ENCODE measurements at regions not wholly inside any gene's neighbourhood (a gene's known extent, or its start where the extent isn't known, plus 50 kb on each side); places are given as distances from the start of the nearest gene placed in this dataset.

DNA sequence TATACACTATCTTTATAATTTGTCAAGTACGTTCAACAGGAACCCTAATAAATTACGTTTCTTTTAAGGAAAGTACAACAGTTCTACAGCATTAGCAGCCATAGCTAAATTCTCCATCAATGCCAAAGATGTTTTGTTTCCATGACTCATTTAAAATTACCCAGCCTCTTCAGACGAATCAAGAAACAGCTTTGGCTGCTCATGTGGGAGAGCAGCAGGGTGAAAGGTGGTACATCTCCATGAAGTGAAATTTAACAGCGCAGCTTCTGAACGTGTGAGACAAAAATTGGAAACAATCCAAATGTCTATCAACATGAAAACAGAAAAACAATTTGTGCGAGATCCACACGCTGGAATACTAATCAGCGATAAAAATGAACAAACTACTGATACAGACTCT is 327.3 kb upstream of the CDH6 start:
- no peak for FAIRE-seq
- DNase-seq (ENCODE audit: insufficient read length, low spot score) = no peak

DNA sequence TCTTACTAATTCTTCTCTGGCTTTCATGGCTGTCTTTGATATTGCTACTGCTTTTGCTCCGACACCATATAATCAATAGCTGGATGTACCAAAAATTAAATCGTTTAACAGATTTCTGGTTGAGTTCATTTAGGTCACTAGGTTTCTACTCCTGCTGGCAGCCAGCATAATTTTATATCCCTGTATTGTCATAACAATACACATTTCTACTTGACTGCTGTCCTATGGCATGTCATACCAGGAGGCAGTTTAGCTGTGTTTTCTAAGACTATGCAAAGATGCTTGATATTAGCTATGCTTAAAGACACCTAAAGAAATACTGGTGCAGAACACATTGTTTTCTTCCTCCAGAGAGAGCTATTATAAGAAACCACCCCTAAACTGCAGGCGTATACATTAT is 337.2 kb upstream of the CDH6 start:
- FAIRE-seq = no peak
- DNase-seq (ENCODE audit: insufficient read length, low spot score) = no peak

DNA sequence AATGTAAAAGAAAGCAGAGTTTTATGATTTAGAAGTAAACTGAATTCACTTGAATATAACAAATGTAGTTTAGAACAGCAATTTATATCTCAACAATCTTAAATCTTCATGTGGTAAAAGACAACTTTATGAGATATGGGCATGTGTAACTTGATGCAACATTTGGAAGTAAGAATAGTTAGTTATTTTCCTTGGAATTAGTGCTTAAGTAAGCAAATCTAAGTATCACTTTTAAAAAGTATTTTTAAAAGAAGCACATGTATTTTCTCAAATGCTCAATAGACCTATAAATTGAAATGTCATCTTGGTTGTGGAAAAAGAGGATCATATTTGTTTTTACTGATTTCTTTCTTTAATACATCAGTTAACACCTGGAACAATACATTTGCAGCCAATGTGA is 340.3 kb upstream of the CDH6 start:
- no peak for DNase-seq (ENCODE audit: insufficient read length, low spot score)
- FAIRE-seq = no peak

DNA sequence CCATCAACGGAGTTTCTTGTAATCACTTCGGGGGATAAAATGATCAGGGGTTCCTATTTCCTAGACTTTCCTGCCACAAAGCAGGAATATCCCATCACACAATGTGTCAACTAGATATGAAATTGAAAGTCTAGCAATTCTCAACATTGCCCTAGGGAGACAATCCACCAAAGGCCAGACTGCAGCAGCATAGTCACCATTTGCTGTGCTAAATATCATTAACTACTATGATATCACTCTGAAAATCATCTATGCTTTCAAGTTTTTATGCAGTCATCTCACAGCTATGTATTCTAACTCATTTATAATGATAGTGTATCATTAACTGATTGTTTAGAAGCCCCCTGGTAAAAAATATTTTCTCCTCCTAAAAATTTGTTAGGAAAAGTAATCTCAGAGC is 342.6 kb upstream of the CDH6 start:
- DNase-seq (ENCODE audit: insufficient read length, low spot score) (no peak), FAIRE-seq (no peak)

DNA sequence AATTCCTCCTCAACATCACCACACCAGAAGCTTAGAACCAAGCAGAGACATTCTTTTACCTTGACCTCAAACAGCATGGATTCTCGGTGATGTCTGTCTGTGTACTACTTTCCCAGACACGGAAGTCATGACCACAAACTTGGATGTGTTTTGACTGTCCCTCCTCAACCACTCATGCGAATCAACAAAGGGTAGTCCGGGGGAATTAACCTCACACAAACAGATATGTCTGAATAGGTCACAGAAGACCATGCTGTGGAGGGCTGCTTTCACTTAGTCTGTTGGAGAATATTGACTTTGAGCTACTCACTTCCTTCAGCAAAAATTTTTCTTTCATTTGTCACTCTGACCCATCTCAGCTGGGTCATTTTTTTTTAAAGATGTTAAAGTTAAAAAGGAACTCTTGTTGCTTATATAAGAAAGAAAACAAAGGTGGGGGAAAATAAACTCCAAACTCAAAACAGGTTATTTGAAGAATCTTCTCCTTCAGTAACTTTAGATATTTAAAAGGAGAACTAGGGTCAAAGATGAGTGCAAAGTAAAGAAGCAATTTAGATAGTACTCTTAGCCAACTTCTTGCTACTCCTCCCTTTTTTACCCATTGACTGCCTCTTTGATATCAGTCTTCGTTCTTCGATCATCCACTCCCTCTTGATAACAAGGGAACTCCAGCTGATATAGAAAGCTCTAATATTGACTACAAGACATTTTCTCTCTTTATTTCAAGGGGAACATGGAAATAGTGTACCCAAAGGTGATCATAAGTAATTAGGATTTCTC is 343.4 kb upstream of the CDH6 start:
- no peak for FAIRE-seq
- DNase-seq (ENCODE audit: insufficient read length, low spot score) = no peak

DNA sequence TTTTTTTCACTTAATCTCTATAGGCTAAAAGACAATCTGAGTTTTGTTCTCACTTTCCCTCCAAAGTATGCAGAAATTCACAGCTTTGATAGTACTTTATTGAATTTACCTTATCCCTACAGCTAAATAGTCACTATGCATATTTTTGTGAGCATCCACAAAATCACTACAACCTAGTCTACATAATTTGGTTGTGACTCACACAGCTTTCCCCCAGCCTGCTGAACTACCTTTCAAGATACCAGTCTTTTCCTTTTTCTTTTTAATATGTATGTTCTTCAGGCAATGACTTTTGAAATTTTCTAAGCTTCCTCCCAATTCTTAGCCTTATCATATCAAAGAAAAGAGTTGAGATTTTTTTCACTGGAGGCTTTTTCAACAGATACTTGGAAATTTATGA is 347.3 kb upstream of the CDH6 start:
- no peak for DNase-seq (ENCODE audit: insufficient read length, low spot score)
- no peak for FAIRE-seq

DNA sequence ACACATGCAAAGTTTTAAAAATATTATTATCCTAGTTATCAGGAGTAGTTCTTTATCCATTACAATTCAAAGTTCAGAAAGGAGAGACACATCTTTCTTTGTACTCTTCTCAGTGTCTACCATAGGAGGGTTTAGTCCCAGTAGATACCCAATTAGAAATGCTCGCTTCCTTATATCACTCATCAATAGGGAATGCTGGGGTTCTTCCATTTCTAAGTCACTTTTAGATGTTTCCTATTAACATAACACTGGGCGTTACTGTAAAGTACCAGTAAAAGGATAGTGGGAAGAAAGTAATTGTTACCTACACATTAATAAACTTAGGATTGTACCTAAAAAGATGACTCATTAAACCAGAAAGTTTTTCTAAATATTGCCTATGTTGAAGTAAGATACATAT is 348.3 kb upstream of the CDH6 start:
- DNase-seq (ENCODE audit: insufficient read length, low spot score) = no peak
- no peak for FAIRE-seq

DNA sequence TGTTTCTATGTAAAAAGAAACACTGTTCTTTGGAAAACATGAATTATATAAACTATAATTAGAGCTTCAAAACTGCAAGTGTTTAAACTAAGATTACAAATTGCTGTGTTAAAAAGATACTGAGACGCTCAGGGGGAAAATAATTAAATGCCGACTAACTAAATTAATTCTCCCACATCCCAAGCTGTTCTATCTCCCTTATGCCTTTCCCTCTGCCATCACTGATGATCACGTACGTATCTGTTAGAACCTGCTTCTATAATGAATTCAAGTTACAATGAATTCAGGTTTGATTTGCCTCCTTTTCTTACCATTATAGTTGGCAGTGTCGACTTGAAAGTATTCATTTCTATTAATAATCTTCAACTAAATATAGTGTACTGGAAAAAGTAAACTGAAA is 349.9 kb upstream of the CDH6 start:
- no peak for DNase-seq (ENCODE audit: insufficient read length, low spot score)
- FAIRE-seq = no peak

DNA sequence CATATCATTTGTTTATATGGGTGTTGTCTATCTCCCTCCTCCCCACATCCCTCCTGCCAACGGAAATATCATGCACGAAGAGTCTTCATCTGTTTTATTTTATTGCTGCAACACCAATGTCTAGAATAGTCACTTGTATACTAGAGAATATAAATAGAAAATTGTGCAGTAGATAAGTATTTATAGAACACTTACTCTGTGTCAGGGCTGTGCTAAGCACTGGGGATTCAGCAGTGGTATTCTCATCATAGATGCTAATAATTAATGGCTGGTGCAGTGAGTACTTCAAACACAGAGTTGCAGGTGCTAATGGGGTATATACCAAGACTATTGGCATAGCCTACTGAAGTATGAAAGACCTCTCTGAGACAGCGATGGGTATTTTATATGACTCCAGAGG is 353.5 kb upstream of the CDH6 start:
- DNase-seq (ENCODE audit: insufficient read length, low spot score) = no peak
- no peak for FAIRE-seq

DNA sequence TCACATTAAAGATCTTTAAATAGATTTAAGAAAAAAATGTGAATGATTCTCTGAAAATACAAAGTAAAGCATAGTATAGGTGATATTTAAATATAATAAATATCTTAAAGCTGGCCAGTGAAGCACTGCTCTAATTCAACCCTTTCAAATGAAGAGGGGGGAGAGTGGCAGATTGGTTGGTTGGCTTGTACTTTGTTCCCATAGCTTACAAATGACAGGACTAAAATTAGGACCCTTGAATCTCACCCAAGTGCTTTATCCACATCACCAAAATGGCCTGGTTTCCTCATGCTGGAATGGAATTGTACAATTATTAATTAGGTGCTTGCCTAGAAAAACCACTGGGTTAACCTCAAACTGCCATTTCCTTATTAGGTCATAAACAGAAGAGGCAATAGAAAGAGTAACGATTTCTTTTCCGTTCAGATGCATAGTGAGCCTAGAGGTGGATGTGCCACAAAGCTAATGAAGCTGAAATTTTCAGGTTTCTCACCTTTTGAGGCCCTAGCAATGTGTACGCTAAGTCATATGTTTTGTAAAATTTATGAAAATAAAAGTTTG is 354.5 kb upstream of the CDH6 start:
- DNase-seq (ENCODE audit: insufficient read length, low spot score) (no peak), FAIRE-seq (no peak)

DNA sequence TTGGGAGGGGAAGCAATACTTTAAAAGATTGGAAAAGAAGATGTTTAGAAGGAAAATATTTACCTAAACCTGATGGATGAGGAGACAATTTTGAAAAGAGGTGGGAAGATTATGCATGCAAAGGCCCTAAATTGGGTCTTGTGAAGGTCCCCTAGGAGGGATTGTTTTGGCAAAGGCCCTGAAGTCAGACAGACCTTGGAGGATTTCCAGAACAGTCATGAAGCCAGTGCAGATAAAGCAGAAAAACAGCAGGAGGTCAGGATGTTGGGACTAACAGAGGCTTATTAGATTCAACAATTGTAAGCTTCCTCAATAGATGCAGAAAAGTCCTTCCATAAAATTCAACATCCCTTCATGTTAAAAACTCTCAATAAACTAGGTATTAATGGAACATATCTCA is 361.0 kb upstream of the CDH6 start:
- no peak for DNase-seq (ENCODE audit: insufficient read length, low spot score)
- no peak for FAIRE-seq

DNA sequence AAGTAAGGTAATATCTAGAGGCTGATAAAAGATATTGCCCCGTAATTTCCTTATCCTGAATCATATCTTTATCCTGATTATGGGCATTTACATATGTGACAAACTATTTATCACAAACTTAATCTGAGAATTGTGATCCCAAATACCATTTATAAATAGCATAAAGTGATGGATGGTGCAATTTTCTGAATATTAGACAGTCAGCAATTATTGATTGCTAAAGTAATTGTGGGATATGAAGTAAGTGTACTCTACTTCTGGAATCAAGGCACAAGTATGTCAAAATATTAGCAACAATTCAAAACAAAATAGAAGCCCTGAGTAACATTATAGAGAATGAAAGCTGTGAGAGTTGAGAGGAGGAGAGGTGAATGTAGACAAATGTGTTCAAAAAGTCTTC is 361.9 kb upstream of the CDH6 start:
- DNase-seq (ENCODE audit: insufficient read length, low spot score) (no peak), FAIRE-seq (no peak)

DNA sequence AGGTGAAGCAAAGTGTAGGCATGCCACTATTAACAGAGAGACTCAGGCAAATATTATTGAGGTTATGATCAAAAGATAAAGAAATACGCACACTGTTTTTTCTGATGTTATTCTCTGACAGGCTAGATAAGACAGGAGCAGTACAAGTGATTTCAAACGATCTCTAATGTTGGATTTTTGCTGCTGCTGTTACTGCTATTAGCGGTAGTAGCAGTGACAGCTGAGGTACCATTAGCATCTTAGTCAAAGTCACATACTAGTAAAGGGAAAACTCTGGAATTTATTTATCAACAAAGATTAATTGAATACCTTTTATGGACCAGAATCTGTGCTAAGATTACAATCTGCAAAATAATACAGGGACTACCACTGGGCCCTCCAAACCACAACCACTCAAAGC is 362.4 kb upstream of the CDH6 start:
- FAIRE-seq (no peak), DNase-seq (ENCODE audit: insufficient read length, low spot score) (no peak)

DNA sequence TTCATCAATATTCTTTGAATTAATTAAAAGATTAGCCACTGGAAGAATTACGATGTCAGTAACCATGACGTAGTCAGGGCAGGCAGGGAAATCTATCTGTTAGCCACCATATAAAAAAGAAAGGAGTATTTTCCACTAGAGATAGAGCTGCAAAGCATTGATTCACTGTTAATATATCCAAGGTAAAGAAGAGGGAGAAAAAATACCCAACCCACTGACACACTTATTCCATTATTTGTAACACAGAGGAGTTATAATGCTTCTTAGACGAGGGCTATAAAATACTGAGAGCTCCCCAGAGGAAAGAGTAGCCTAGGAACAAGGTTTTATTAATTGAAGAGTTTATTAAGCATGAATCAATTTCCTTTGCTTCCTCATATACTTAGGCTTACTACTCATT is 382.2 kb upstream of the CDH6 start:
- FAIRE-seq (no peak), DNase-seq (ENCODE audit: insufficient read length, low spot score) (no peak)

DNA sequence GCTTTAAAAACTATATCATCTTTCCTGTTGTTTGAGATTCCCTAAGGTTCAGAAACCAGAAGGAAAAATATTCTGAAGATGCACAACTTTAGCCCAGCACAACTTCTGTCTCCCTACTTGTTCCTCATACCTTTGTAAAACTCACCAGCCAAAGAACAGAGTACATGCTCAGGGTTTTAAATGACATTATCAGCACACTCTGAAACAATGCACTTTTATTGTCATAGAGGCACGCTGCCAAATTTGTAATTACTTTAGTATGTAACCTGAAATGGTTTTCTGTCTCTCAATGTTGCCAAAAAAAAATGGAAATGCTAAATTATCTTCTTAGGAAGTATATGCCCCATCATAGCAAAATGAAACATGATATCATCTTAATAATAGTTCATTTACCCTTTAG is 383.6 kb upstream of the CDH6 start:
- FAIRE-seq = no peak
- no peak for DNase-seq (ENCODE audit: insufficient read length, low spot score)

DNA sequence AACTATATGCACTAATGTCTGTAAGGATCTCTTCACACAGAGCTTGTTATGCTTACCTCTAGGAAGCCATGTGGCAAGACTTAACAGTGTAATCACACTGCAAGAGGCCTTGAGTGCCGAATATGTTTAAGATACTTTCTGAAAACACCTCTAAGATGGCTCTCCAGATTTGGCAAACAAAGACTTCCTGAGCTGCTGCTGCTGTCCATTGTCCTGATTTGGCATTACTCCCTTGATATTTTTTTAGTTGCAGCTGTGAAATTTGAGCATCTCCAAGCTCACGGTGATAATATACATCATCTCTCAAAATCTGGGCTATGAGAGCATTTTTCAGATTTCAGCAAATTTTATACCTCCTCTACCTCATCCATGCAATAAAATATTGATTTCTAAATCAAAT is 384.5 kb upstream of the CDH6 start:
- DNase-seq (ENCODE audit: insufficient read length, low spot score) (no peak), FAIRE-seq (no peak)

DNA sequence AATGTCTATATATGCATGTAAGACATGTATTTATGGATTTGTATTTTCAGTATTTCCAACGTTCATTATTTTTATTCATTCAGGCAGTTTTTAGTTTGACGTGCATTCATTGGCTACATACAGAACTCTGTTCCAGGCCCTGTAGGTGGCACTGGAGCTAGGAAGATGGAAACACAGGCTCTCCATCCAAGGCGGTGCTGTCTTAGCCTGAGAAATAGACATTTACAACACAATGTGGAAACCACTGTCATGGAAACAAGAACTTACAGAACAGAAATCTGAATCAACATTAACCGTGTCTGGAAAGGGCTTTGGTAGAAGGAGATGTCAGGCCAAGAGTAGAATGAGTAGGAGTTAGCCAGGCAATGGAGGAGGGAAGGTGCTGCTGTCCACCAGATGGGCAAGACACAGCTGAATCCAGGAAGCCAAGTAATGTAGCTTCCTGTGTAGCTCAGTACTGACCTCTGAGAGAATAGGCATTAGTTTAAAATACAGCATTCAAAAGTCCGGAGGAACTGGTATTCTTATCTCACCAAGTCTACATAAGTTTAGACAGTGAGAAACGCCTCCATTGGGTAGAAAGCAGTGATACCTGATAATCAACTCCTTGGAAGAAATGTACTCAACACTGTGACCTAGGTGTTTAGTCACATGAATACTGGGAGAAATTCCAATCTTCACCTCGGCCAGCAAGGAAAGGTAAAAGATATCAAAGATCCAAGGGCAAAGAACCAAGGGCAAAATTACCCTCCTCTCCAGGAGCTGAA is 388.6 kb upstream of the CDH6 start:
- no peak for DNase-seq (ENCODE audit: insufficient read length, low spot score)
- no peak for FAIRE-seq

DNA sequence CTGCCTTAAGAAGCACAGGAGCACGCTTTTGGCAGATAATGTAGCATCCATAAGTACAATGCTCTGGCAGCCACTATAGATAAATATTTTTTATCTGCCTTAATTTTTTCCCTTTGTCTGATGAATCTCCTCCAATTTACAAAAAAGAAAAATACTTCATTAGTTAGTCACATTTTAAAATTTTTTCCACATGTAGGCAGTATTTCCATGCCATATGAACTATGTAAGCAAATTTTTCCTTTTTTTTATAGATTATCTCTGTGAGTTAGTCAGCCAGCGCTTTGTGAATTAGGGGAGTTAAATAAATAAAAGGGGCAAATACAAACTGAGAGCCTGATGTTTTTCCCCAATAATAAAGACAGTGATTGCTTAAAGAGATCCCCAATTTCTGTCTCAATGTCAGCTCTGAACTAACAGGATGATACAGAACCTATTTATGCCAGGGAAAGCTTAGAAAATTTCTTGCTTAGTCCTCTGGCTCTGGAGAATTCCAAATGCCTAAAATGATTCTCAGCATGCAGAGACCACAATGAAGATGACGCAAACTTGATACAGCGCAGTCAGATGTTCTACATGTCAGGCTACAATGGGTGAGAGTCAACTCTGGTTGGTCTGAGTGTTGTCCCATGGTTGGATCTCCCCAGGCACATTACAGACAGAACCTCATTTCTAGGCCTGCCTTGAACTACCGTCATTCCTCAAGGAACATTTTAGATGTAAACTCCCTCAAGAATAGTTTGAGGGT is 390.4 kb upstream of the CDH6 start:
- FAIRE-seq = no peak
- no peak for DNase-seq (ENCODE audit: insufficient read length, low spot score)

DNA sequence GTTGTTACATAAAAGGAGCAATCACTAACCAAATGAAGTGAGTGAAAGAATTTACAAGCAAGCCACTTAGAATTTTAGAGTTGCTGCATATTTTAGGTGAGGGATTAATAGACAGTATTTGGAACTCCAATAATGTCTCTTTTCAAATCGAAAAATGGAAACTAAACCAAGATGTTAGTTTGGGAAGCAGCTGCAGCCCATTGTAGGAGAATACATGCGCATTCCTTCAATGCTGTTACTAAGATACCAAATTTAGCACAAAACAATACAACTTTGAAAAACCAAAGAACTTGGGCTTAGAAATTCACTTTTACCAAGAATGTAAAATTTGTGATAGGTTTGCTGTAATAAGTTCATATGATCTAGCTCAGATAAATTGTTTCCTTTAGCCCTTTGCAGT is 411.8 kb upstream of the CDH6 start:
- no peak for FAIRE-seq

DNA sequence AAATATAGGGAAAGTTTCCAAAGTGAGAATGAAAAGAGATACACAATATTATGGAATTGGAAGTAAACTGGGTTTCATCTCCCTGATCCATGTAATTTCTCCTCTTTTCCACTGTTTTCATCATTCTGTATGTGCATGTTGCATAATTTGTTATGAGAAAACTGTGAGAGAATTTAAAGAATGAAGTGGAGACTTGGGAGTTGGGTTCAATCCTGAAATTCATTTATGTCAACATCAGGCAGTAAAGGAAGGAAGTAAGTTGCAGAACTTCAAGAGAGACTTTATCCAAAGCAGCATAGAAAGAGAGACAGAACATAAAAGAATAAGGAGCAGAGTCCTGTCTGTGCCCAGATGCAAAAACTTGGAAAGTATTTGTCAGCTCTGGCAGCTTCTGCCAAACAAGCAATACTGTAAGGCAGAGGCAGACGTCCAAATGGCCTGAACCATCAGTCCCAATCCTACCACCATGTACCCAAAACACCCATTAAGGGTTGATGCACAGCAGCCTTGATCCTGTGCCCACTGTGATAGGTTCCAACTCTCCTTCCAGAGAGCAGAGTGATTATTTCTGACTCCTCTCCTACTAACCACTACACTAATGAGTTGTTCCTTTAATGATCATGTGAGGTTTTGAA is 425.3 kb upstream of the CDH6 start:
- no peak for FAIRE-seq
- no peak for DNase-seq (ENCODE audit: insufficient read length, low spot score)

More for the DNA sequence above, 411.8 kb upstream of the CDH6 start:
- no peak for DNase-seq (ENCODE audit: insufficient read length, low spot score)

DNA sequence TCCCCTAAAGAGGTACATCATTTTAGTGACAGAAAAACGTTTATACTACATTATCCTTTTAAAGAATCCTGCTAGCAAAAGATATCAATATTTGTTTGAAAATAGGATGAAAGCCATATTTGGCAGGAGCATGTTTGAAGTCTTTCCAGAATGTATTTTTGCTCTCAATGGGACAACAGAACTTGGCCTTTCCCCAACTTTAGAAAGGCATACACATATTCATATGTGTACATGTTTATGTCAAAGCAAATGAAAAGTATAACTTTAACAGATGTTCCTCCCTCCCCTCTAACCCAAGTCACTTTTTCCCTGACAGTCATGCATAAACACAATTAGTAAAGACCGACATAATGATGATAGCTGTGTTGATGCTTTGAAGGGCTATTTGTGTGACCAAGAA is 427.8 kb upstream of the CDH6 start:
- FAIRE-seq = no peak
- no peak for DNase-seq (ENCODE audit: insufficient read length, low spot score)

All from GM19239 (cell line).